ENCODE measurements at regions not wholly inside any gene's neighbourhood (a gene's known extent, or its start where the extent isn't known, plus 50 kb on each side); places are given as distances from the start of the nearest gene placed in this dataset.
A peak's percentile ranks its signal among the peaks of the same experiment; 100 is the strongest.
"Not testable (repeated sequence)": the region's sequence is repeated elsewhere in the genome, so short reads cannot be mapped to it uniquely, and the experiment has no call there.

- H3K9ac ChIP-seq (ENCODE audit: insufficient read depth, low read depth, low read length), result no peak overlapping the region
- H3K9me3 ChIP-seq (ENCODE audit: low read length), result no peaks in the 10 kb centered on the region
- 23% methylated on average over 4 of the region's 4 CpGs for WGBS (ENCODE audit: low lambda C conversion rate)
- in situ Hi-C loops (cut with HindIII; ENCODE audit: extremely low pct_ligation_motif_present, low pct_unique_long_range_greater_than_20kb) (no loop called here), intact Hi-C loops (cut with micrococcal nuclease; ENCODE audit: unreplicated experiment) (no loop called here)
- ChIA-PET CTCF (ENCODE audit: low intra/inter-chr PET ratio, low total read pairs) (no interaction called here), POLR2A (no interaction called here)
- FAIRE-seq (peak; percentile 37), DNase-seq (ENCODE audit: low spot score) (peak; percentile 9), ATAC-seq (peak; percentile 47)
- H4K20me1 ChIP-seq (ENCODE audit: insufficient read depth, low read length), result no peaks in the 10 kb centered on the region
- H3K36me3 ChIP-seq (replicated peaks in 1 of 2; ENCODE audit: control insufficient read depth in 1 of 2, insufficient read depth in 2 of 2, low read length in 2 of 2), result no peaks in the 10 kb centered on the region
- H2AFZ ChIP-seq (ENCODE audit: low read length), result no peak overlapping the region
- H3K4me1 ChIP-seq (ENCODE audit: insufficient read depth, low read length), result no peaks in the 10 kb centered on the region
- no peaks in the 10 kb centered on the region for H3K79me2 ChIP-seq (ENCODE audit: insufficient read depth, low read length)
- no peak for TF ChIP-seq ZNF292 (CRISPR knock-in tag; IDR thresholded peaks at IDR 0.05; ENCODE audit: borderline replicate concordance, low read depth)
- no peak for TF ChIP-seq ISL2 (CRISPR knock-in tag; IDR thresholded peaks at IDR 0.05)
- no peak for TF ChIP-seq ZNF484 (CRISPR knock-in tag; IDR thresholded peaks at IDR 0.05; ENCODE audit: borderline replicate concordance, low read depth)
- no peak for TF ChIP-seq ZNF619 (CRISPR knock-in tag; IDR thresholded peaks at IDR 0.05)
- no peak for TF ChIP-seq ZBTB7B (CRISPR knock-in tag; IDR thresholded peaks at IDR 0.05)
- no peak for TF ChIP-seq NCOA2 (CRISPR knock-in tag; IDR thresholded peaks at IDR 0.05)
- no peak for TF ChIP-seq HNRNPLL (IDR thresholded peaks at IDR 0.05; ENCODE audit: low read depth, low read length, poor library complexity, severe bottlenecking)
- TF ChIP-seq ZNF101 (CRISPR knock-in tag; IDR thresholded peaks at IDR 0.05; ENCODE audit: borderline replicate concordance, low read depth), result no peak
- no peak overlapping the region for H3K27ac ChIP-seq (ENCODE audit: extremely low read length, insufficient read depth, low read length)
- H3K27me3 ChIP-seq (ENCODE audit: control insufficient read depth in 1 of 2, insufficient read depth in 2 of 2, low read length in 2 of 2), result peaks cover 0 to 2% of the 10 kb centered on the region in 2 experiments; a peak in 1 of 5 replicates
- no TSS peak for BruUV-seq (replicated peaks)
- no peak overlapping the region for H3K4me2 ChIP-seq (ENCODE audit: low read depth, low read length)
- no peak overlapping the region for H3K4me3 ChIP-seq (replicated peaks in 1 of 3; ENCODE audit: insufficient read depth in 1 of 3, low read depth in 2 of 3, low read length in 3 of 3)
These were observed 56.3 kb downstream of the TMEM121 start for GRCh38 chr14:105582639-105583038.

GRCh38 chr14:105583914-105584313 lies 57.5 kb downstream of the TMEM121 start:
- H3K79me2 ChIP-seq (ENCODE audit: insufficient read depth, low read length); H3K4me1 ChIP-seq (ENCODE audit: insufficient read depth, low read length); H3K4me3 ChIP-seq (replicated peaks in 1 of 3; ENCODE audit: insufficient read depth in 1 of 3, low read depth in 2 of 3, low read length in 3 of 3); H2AFZ ChIP-seq (ENCODE audit: low read length); BruUV-seq (replicated peaks); H3K9me3 ChIP-seq (ENCODE audit: low read length); H3K36me3 ChIP-seq (replicated peaks in 1 of 2; ENCODE audit: control insufficient read depth in 1 of 2, insufficient read depth in 2 of 2, low read length in 2 of 2); intact Hi-C loops (cut with micrococcal nuclease; ENCODE audit: unreplicated experiment); H3K9ac ChIP-seq (ENCODE audit: insufficient read depth, low read depth, low read length); ATAC-seq; POLR2A ChIA-PET; DNase-seq (ENCODE audit: low spot score); H3K4me2 ChIP-seq (ENCODE audit: low read depth, low read length); FAIRE-seq; CTCF ChIA-PET (ENCODE audit: low intra/inter-chr PET ratio, low total read pairs); H4K20me1 ChIP-seq (ENCODE audit: insufficient read depth, low read length); H3K27me3 ChIP-seq (ENCODE audit: control insufficient read depth in 1 of 2, insufficient read depth in 2 of 2, low read length in 2 of 2); in situ Hi-C loops (cut with HindIII; ENCODE audit: extremely low pct_ligation_motif_present, low pct_unique_long_range_greater_than_20kb); H3K27ac ChIP-seq (ENCODE audit: extremely low read length, insufficient read depth, low read length): not testable (repeated sequence)
- WGBS (ENCODE audit: low lambda C conversion rate), result 71% methylated on average over 7 of the region's 13 CpGs

GRCh38 chr14:105585290-105585689 lies 58.9 kb downstream of the TMEM121 start:
- H3K27me3 ChIP-seq (ENCODE audit: control insufficient read depth in 1 of 2, insufficient read depth in 2 of 2, low read length in 2 of 2); DNase-seq (ENCODE audit: low spot score); H4K20me1 ChIP-seq (ENCODE audit: insufficient read depth, low read length); H3K4me2 ChIP-seq (ENCODE audit: low read depth, low read length); POLR2A ChIA-PET; CTCF ChIA-PET (ENCODE audit: low intra/inter-chr PET ratio, low total read pairs); BruUV-seq (replicated peaks); H3K4me1 ChIP-seq (ENCODE audit: insufficient read depth, low read length); H3K9ac ChIP-seq (ENCODE audit: insufficient read depth, low read depth, low read length); H2AFZ ChIP-seq (ENCODE audit: low read length); H3K36me3 ChIP-seq (replicated peaks in 1 of 2; ENCODE audit: control insufficient read depth in 1 of 2, insufficient read depth in 2 of 2, low read length in 2 of 2); H3K79me2 ChIP-seq (ENCODE audit: insufficient read depth, low read length); H3K27ac ChIP-seq (ENCODE audit: extremely low read length, insufficient read depth, low read length); ATAC-seq; H3K9me3 ChIP-seq (ENCODE audit: low read length); in situ Hi-C loops (cut with HindIII; ENCODE audit: extremely low pct_ligation_motif_present, low pct_unique_long_range_greater_than_20kb); intact Hi-C loops (cut with micrococcal nuclease; ENCODE audit: unreplicated experiment); H3K4me3 ChIP-seq (replicated peaks in 1 of 3; ENCODE audit: insufficient read depth in 1 of 3, low read depth in 2 of 3, low read length in 3 of 3); FAIRE-seq: not testable (repeated sequence)
- WGBS (ENCODE audit: low lambda C conversion rate), result 19% methylated on average over 2 of the region's 2 CpGs

GRCh38 chr14:105585722-105586121 lies 59.3 kb downstream of the TMEM121 start:
- H2AFZ ChIP-seq (ENCODE audit: low read length); H3K4me3 ChIP-seq (replicated peaks in 1 of 3; ENCODE audit: insufficient read depth in 1 of 3, low read depth in 2 of 3, low read length in 3 of 3); H3K4me1 ChIP-seq (ENCODE audit: insufficient read depth, low read length); H3K9me3 ChIP-seq (ENCODE audit: low read length); H3K79me2 ChIP-seq (ENCODE audit: insufficient read depth, low read length); H3K36me3 ChIP-seq (replicated peaks in 1 of 2; ENCODE audit: control insufficient read depth in 1 of 2, insufficient read depth in 2 of 2, low read length in 2 of 2); ATAC-seq; BruUV-seq (replicated peaks); DNase-seq (ENCODE audit: low spot score); CTCF ChIA-PET (ENCODE audit: low intra/inter-chr PET ratio, low total read pairs); H3K9ac ChIP-seq (ENCODE audit: insufficient read depth, low read depth, low read length); in situ Hi-C loops (cut with HindIII; ENCODE audit: extremely low pct_ligation_motif_present, low pct_unique_long_range_greater_than_20kb); POLR2A ChIA-PET; H4K20me1 ChIP-seq (ENCODE audit: insufficient read depth, low read length); FAIRE-seq; H3K27ac ChIP-seq (ENCODE audit: extremely low read length, insufficient read depth, low read length); H3K4me2 ChIP-seq (ENCODE audit: low read depth, low read length); H3K27me3 ChIP-seq (ENCODE audit: control insufficient read depth in 1 of 2, insufficient read depth in 2 of 2, low read length in 2 of 2); intact Hi-C loops (cut with micrococcal nuclease; ENCODE audit: unreplicated experiment): not testable (repeated sequence)
- WGBS (ENCODE audit: low lambda C conversion rate), result no CpG with 5 or more reads among the region's 5 CpGs

Data from HepG2 (cell line).